ENCODE measurements at regions not wholly inside any gene's neighbourhood (a gene's known extent, or its start where the extent isn't known, plus 50 kb on each side); places are given as distances from the start of the nearest gene placed in this dataset.

DNA sequence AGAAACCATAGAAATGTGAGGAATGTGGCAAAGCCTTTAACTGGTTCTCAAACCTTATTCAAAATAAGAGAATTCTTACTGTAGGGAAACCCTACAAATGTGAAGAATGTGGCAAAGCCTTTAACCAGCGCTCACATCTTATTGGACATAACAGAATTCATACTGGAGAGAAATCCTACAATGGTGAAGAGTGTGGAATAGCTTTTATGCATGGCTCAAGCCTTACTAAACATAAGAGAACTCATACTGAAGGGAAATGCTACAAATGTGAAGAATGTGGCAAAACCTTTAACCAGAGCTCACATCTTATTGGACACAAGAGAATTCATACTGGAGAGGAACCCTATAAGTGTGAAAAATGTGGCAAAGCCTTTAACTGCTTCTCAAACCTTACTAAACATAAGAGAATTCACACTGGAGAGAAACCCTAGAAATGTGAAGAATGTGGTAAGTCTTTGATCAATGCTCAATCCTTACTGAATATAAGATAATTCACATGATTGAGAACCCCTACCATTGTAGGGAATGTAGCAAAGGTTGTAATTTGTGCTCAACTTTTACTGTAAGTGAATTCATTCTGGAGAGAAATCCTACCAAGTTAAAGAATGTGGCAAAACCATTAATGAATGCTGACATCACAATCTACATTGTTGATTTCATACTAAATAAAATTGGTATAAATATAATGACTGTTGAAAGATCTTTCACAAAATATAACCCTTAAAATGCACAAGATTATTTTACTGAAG, 142.5 kb upstream of the ZNF479 start:
- no peak for TF ChIP-seq POLR2AphosphoS5 (IDR thresholded peaks at IDR 0.05; ENCODE audit: low read depth, low read length)
- TF ChIP-seq SIN3A (IDR thresholded peaks at IDR 0.05; ENCODE audit: borderline replicate concordance, insufficient read depth, low read depth, low read length): no peak
- TF ChIP-seq TCF7L2 (IDR thresholded peaks at IDR 0.05; ENCODE audit: low read depth, low read length): no peak
- TF ChIP-seq, protein P1, sequence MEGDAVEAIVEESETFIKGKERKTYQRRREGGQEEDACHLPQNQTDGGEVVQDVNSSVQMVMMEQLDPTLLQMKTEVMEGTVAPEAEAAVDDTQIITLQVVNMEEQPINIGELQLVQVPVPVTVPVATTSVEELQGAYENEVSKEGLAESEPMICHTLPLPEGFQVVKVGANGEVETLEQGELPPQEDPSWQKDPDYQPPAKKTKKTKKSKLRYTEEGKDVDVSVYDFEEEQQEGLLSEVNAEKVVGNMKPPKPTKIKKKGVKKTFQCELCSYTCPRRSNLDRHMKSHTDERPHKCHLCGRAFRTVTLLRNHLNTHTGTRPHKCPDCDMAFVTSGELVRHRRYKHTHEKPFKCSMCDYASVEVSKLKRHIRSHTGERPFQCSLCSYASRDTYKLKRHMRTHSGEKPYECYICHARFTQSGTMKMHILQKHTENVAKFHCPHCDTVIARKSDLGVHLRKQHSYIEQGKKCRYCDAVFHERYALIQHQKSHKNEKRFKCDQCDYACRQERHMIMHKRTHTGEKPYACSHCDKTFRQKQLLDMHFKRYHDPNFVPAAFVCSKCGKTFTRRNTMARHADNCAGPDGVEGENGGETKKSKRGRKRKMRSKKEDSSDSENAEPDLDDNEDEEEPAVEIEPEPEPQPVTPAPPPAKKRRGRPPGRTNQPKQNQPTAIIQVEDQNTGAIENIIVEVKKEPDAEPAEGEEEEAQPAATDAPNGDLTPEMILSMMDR (IDR thresholded peaks at IDR 0.05): no peak
- TF ChIP-seq, protein P2, sequence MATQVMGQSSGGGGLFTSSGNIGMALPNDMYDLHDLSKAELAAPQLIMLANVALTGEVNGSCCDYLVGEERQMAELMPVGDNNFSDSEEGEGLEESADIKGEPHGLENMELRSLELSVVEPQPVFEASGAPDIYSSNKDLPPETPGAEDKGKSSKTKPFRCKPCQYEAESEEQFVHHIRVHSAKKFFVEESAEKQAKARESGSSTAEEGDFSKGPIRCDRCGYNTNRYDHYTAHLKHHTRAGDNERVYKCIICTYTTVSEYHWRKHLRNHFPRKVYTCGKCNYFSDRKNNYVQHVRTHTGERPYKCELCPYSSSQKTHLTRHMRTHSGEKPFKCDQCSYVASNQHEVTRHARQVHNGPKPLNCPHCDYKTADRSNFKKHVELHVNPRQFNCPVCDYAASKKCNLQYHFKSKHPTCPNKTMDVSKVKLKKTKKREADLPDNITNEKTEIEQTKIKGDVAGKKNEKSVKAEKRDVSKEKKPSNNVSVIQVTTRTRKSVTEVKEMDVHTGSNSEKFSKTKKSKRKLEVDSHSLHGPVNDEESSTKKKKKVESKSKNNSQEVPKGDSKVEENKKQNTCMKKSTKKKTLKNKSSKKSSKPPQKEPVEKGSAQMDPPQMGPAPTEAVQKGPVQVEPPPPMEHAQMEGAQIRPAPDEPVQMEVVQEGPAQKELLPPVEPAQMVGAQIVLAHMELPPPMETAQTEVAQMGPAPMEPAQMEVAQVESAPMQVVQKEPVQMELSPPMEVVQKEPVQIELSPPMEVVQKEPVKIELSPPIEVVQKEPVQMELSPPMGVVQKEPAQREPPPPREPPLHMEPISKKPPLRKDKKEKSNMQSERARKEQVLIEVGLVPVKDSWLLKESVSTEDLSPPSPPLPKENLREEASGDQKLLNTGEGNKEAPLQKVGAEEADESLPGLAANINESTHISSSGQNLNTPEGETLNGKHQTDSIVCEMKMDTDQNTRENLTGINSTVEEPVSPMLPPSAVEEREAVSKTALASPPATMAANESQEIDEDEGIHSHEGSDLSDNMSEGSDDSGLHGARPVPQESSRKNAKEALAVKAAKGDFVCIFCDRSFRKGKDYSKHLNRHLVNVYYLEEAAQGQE (IDR thresholded peaks at IDR 0.05; ENCODE audit: insufficient read depth in 1 of 2, low read depth in 2 of 2, low read length in 1 of 2): no peak
- ChIA-PET CTCF (no interaction called here), POLR2A (no interaction called here)
- DNase-seq (ENCODE audit: low read depth, low spot score): no peak
- intact Hi-C loops (cut with micrococcal nuclease; ENCODE audit: unreplicated experiment): no loop called here
- no peaks in the 10 kb centered on the region for H3K4me1 ChIP-seq (ENCODE audit: control insufficient read depth, insufficient read depth, low read length)
- ATAC-seq: no peak
- H3K4me3 ChIP-seq (ENCODE audit: low read depth in 2 of 2, low read length in 2 of 2): no peak overlapping the region
- no peaks in the 10 kb centered on the region for H3K27me3 ChIP-seq (ENCODE audit: control insufficient read depth, insufficient read depth, low read length)
- no TSS peak for BruUV-seq (replicated peaks)
- in situ Hi-C loops (cut with HindIII; ENCODE audit: low pct_unique_long_range_greater_than_20kb, low sequenced_read_pairs): no loop called here
- H3K36me3 ChIP-seq (ENCODE audit: control insufficient read depth, insufficient read depth, low read length): no peaks in the 10 kb centered on the region
- peaks cover 61% of the 10 kb centered on the region for H3K9me3 ChIP-seq (ENCODE audit: control insufficient read depth, insufficient read depth, low read depth, low read length)
- H3K27ac ChIP-seq (ENCODE audit: low read length): no peak overlapping the region

DNA sequence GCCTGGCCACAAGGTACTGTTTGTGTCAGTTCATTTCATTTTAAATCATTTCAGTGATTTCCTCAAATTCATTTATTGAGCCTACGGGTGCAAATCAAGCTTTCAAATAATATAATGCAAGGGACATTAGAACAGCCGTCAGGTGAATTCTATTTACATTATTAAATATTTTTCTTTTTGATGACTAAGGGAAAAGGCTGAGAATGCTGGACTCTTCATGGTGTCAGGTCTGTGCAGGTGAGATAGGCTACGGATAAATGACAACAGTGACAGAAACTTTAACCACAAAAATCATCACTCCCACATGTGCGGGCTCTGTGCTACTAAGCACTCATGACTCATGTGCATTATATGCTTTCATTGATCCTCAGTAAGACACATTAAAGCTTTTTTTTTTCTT, 149.2 kb upstream of the ZNF716 start:
- in situ Hi-C loops (cut with HindIII; ENCODE audit: low pct_unique_long_range_greater_than_20kb, low sequenced_read_pairs) (no loop called here), intact Hi-C loops (cut with micrococcal nuclease; ENCODE audit: unreplicated experiment) (no loop called here)
- ChIA-PET CTCF (no interaction called here), POLR2A (interaction anchor here (0.7 kb wide), 1 partner anchor 1090 kb away, joined by 10 read pairs; no protein-coding TSS in a partner anchor)
- Histone ChIP-seq H3K4me3 (ENCODE audit: low read depth in 2 of 2, low read length in 2 of 2) (no peak overlapping the region), H3K4me1 (ENCODE audit: control insufficient read depth, insufficient read depth, low read length) (no peaks in the 10 kb centered on the region), H3K27me3 (ENCODE audit: control insufficient read depth, insufficient read depth, low read length) (no peaks in the 10 kb centered on the region), H3K27ac (ENCODE audit: low read length) (no peak overlapping the region), H3K36me3 (ENCODE audit: control insufficient read depth, insufficient read depth, low read length) (no peaks in the 10 kb centered on the region), H3K9me3 (ENCODE audit: control insufficient read depth, insufficient read depth, low read depth, low read length) (no peaks in the 10 kb centered on the region)
- no peak for ATAC-seq
- DNase-seq (ENCODE audit: low read depth, low spot score): no peak
- TF ChIP-seq POLR2AphosphoS5 (IDR thresholded peaks at IDR 0.05; ENCODE audit: low read depth, low read length) (no peak), TCF7L2 (IDR thresholded peaks at IDR 0.05; ENCODE audit: low read depth, low read length) (no peak), SIN3A (IDR thresholded peaks at IDR 0.05; ENCODE audit: borderline replicate concordance, insufficient read depth, low read depth, low read length) (no peak)
- TF ChIP-seq, protein P1 (IDR thresholded peaks at IDR 0.05): no peak
- TF ChIP-seq, protein P2 (IDR thresholded peaks at IDR 0.05; ENCODE audit: insufficient read depth in 1 of 2, low read depth in 2 of 2, low read length in 1 of 2): no peak
- no TSS peak for BruUV-seq (replicated peaks)
